ENCODE measurements at regions not wholly inside any gene's neighbourhood (a gene's known extent, or its start where the extent isn't known, plus 50 kb on each side); places are given as distances from the start of the nearest gene placed in this dataset.
"Not testable (repeated sequence)": the region's sequence is repeated elsewhere in the genome, so short reads cannot be mapped to it uniquely, and the experiment has no call there.

GRCh38 chr10:36437367-36437766, 688.0 kb upstream of the ANKRD30A start:
- no peak for DNase-seq

DNA sequence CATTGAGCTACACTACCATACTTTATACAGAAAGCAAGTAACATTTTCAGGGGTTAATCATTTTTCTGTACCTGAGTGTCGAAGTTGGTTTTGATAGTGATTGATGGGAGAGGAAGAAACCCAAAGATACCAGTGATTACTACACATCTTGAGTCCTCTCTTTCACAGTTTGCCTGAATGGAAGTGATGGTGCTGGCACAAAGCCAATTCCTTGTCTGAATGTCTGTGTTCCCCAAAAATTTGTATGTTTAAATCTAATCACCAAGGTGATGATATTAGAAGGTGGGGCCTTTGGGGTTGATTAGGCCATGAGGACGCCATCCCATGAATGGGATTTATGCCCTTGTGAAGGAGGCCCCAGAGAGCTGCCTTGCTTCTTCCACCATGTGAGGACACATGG, 696.9 kb upstream of the ANKRD30A start:
- DNase-seq: no peak

DNA sequence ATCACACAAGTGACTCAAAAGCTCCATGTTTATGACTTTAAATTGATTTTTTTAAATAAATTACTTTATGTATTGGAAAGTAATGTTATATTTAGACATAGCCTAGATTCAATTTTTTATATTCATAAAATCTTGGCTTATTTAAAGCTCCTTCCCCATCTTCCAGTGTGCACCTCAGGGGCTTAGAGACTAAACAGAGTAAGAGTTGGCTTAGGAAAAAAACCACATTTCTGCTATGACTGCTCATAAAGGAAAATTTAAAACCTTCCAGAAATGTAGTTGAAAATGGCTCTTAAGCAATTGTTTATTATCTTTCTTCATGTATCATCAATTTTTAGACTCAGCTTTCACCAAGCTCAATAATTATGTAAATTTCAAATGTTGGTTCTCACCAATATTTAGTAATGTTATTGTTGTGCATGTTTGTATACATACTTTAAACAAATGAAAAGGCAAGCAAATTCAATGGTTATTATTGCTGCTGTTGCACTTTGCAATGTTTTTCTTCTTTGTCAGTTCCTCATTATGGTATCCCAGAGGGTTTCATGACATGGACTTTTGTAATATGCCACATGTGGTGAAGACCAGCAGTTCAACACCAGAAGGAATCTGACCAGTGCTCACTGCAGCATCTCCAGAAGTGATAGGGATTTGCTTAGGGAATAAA, 700.1 kb upstream of the ANKRD30A start:
- DNase-seq: no peak

DNA sequence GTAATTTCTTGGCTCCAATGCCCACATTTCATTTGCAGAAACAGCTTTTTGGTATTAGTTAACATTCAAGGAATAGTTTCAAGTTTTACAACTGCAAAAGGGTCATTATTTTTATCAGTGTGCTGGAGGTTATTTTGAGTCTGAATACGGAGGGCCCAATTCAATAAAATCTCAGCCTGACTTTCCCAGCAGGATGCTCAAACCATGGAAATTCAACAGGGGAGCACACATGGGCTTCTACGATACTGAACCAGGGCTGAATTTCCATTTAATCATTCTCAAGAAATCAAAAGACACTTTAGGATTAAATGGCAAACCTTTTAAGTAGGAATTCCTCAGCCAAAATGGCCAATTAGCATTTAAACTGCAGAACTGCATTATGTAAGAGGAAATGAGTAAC, 700.9 kb upstream of the ANKRD30A start:
- DNase-seq: no peak

DNA sequence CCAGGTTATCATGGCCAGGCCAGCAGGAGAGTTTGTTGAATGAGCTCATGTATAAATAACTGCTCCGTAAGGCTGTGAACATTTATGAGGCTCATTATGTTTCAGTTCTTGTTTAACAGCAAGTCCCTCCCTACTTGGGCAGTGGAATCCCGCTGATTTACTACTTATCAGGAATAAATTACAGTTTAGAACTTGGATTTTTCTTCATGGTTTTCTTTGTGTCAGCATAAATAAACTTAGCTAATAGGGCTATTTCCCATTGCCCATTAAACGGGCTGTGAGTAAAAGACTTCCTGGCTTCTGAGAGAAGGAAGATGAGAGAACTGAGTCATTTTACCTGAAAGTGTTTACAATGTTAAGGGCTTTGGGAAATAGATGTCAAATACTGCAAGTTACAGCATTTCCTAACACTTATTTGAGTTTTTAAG, 701.6 kb upstream of the ANKRD30A start:
- no peak for DNase-seq

DNA sequence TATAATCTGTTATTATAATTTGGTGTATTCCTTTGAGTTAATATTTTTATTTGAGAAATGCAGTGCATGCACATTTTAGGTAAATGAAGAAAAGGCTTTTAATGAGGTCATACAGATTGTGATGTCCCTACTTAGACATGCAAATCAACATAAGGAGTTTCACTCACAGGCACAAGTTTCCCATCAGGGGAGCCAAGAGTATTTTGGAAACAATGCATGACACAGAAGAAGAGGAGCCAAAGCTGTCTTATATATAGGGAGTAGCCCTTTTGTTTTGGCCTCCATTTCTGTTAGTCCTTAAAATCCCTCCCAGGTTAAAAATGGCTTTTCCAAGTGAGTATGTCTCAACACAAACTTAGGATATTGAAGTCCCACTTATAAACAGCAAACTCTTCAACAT, 703.4 kb upstream of the ANKRD30A start:
- no peak for DNase-seq

DNA sequence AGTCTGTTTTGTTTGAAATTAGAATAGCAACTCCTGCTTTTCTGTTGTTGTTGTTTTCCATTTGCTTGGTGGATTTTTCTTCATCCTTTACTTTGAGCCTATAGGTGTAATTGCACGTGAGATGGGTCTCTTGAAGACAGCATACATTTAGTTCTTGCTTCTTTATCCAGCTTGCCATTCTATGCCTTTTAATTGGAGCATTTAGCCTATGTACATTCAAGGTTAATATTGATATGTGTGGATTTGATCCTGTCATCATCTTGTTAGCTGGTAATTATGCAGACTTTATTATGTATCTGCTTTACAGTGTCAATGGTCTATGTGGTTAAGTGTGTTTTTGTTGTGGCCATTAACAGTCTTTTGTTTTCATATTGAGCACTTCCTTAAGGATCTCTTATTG, 708.9 kb upstream of the ANKRD30A start:
- DNase-seq: no peak

DNA sequence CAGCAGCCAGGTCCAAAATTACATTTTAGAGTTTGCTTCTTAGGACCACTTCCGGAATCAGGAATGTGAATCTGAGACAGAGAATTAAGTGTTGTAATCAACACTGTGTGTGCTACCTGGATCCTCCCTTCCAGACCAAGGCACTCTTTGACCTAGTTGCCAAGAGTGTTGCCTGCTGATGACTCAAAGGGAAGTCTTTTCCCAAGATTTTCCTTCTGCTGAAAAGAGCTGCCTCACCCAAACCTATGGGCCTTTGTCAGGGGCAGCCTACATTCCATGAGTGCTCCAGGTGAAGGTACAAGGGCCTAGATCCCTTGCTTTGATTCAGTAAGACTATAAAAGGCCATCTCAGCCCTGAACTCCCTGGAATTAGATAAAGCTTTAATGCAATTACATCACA, 712.5 kb upstream of the ANKRD30A start:
- DNase-seq: no peak

GRCh38 chr10:36400238-36400637, 725.2 kb upstream of the ANKRD30A start:
- not testable (repeated sequence) for DNase-seq

- DNase-seq: no peak
These were observed 731.6 kb upstream of the ANKRD30A start for GRCh38 chr10:36393801-36394200.

DNA sequence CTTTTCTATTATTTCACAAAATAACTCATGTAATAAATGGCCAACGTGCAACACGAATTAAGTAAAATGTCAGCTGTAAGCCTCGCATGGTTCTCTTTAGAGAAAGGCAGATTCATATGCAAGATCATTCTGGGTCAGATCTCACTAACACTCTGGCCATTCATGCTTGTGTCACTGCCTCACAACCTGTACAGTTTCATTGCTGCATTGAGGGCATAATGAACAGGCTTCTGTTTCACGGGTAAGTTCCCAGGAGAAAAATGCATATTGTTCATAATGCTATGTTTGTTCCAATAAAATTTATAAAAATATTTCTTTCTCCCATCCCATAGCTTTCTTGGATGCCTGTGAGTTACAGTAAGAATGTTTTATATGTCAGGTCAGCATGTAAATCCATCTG, 734.0 kb upstream of the ANKRD30A start:
- DNase-seq: no peak

- no peak for DNase-seq
These were observed 735.2 kb upstream of the ANKRD30A start for GRCh38 chr10:36390221-36390620.

GRCh38 chr10:36388166-36388565, 737.2 kb upstream of the ANKRD30A start:
- no peak for DNase-seq

GRCh38 chr10:36385693-36386092, 739.7 kb upstream of the ANKRD30A start:
- DNase-seq: no peak

- DNase-seq: no peak
These were observed 741.3 kb upstream of the FZD8 start for GRCh38 chr10:36383349-36383748.

DNA sequence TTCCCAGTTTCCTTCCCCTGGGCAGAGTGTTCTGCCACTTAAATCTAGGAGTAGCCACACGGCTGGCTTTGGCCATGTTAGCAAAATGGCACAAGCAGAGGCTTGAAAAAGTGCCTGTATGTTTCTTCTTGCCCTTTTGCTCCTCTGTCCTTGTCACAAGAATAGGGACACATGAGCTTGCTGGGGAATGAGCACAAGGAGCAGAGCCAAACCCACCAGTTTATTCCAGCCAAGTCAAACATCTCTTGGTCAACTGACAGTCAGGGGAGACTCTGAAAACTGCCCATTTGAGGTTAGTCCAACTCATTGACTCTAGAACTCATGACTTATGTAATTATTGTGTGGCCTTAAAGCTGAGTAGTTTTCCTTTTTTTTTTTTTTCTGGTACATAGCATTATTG, 739.7 kb upstream of the FZD8 start:
- DNase-seq: no peak

DNA sequence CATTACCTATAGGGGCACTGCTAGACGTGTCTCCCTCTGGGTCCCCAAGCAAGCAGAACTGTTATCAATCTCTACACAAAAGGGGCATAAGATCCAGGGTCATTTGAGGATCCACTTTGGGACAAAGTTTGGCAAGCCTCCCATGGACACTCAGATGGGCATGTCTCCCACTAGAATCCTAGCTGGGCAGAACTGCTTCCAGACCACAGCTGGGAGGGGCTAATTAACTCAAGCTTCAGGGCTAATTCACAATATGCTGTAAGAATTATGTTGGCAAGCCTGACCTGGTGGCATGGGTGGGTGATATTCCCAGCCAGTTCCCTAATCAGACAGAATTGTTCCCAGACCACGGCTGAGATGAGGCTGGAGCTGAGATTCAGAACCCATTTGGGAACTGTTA, 738.4 kb upstream of the FZD8 start:
- DNase-seq: no peak

DNA sequence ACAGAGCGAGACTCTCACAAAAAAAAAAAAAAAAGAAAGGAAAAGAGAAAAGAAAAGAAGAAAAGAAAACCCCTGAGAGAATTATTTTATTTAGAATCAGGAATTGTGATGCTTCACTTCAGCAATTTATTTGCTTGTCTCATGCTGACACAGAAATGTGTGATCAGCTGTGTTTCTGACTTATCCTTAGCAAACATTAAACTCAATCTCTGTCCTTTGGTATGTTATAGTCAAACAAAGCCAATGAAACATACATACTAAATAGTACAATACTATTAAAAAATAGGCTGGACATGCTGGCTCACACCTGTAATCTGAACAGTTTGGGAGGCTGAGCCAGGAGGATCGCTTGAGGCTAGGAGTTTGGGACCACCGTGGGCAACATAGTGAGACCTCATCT, 733.0 kb upstream of the FZD8 start:
- DNase-seq: no peak

- DNase-seq: no peak
These were observed 731.5 kb upstream of the FZD8 start for GRCh38 chr10:36373424-36374096.

DNA sequence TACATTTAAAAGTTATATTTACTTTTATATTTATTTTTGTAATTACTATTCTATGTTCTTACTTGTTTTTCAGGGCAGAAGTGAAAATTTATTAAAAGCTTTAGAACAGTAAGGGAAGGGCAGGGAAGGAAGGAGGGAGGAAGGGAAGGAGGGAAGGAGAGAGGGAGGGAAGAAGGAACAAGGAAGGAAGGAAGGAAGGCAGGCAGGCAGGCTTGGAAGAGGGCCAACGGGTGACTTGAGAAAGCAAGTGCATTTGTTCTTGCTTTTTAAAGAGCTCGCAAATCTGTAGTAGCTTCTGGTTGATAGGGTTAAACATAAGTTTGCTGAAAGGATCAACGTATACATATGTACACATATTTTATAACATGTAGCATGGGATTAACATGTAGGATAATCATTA, 725.3 kb upstream of the FZD8 start:
- DNase-seq: no peak

- DNase-seq: no peak
These were observed 724.7 kb upstream of the FZD8 start for GRCh38 chr10:36366843-36367242.

GRCh38 chr10:36366065-36366464, 724.0 kb upstream of the FZD8 start:
- no peak for DNase-seq

DNA sequence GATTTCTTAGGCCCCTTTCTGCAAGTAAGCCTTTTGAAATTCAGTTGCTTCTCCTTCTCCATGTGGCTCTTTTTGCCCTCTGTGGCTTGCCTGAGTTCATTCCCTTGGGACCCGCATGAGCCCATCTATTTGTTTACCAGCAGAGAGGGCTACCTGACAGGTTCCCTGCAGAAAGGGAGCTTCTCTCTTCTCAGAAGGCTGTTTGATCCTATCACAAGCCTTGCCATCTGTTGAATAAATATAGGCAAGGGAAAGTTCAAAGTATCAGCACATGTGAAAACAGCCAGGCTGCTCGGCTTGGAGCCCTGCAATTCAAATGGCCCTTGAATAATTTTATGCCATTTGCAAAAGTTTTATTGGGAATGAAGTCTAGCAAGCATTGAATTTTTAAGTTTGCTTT, 720.2 kb upstream of the FZD8 start:
- DNase-seq: no peak

DNA sequence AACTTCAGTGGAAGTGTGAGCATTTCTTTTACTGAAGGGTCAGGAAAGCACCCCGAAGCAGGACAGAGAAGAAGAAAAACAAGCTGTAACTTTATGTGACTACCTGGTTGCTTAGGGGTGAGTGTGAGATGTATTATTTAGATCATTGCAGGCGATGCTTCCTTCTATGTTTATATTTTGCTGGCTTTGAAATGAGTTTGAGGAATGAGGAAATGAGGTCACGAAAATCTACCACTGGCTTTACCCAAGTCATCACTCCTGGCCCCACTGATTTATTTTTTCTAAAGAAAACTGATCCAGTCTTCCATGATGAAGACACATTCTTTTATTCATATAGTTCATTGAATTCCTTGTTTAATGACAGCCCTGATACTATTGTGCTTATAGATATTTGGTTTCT, 716.6 kb upstream of the FZD8 start:
- DNase-seq: no peak

DNA sequence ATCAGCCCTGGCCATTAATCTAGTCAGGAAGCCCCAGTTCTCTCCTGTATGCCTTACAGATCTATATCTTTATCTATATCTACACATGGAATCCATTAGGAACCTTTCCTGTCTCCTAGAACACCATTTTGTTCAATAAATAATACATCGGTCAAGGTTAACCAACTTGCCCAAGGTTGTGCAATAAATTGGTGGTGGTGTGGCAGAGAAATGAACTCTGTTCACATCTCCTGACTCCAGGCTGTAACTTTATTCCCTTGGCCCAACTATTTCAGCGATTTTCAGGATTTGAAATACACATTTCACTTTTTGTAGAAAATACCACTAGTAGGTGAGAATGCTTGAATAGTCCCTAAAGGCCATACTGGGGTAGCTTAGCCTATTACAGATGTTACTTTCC, 712.5 kb upstream of the FZD8 start:
- DNase-seq: no peak
